ENCODE measurements at regions not wholly inside any gene's neighbourhood (a gene's known extent, or its start where the extent isn't known, plus 50 kb on each side); places are given as distances from the start of the nearest gene placed in this dataset.

- no peak for TF ChIP-seq CTCF (IDR thresholded peaks at IDR 0.05)
- TF ChIP-seq POLR2A (IDR thresholded peaks at IDR 0.05), result no peak
Measured at GRCh38 chr13:33372251-33372919, 86.8 kb upstream of the STARD13 start.
